Left cardiac atrium (tissue), 4 donors: ENCODE measurements at regions not wholly inside any gene's neighbourhood (a gene's known extent, or its start where the extent isn't known, plus 50 kb on each side); places are given as distances from the start of the nearest gene placed in this dataset.
A peak's percentile ranks its signal among the peaks of the same experiment; 100 is the strongest.
"Not testable (repeated sequence)": the region's sequence is repeated elsewhere in the genome, so short reads cannot be mapped to it uniquely, and the experiment has no call there.

ENCODE experiments used
- ATAC-seq, 2 donors: fragments of 200-7000 bp; cut with Tn5 transposase; one replicate each; pipeline ENCODE4 v1.9.1; 2020; ENCODE audit warnings: mild to moderate bottlenecking in 2 of 2, moderate library complexity in 2 of 2
- DNase-seq: peaks from one replicate; pipeline ENCODE4 v3.0.0-alpha.2; 2020
- intact Hi-C, 2 donors: fragments of 100-400 bp; cut with DNase I; formaldehyde crosslinking; loops; one replicate each; pipeline versions ENCODE4 v1.14.1 to v1.15.1; 2022 to 2023
- donor health status: DM: no; HTN: yes; CAD: no.
- donor health status: DM: no; HTN: yes; CAD: no; lungs with severe emphysema.
- donor health status: DM: yes; HTN: yes; CAD: no.
- donor health status: Dilated cardiomyopathy.

- ATAC-seq = no peak
- intact Hi-C loops = no loop called here
- DNase-seq = no peak
Observed at GRCh38 chr4:152202415-152202814, 333.5 kb downstream of the FBXW7 start.

GRCh38 chr4:152200511-152201333, 335.2 kb downstream of the FBXW7 start:
- DNase-seq (no peak), ATAC-seq (no peak)
- intact Hi-C loops = no loop called here

GRCh38 chr4:152197211-152197610, 338.7 kb downstream of the FBXW7 start:
- DNase-seq (no peak), ATAC-seq (peak; percentile 24 to 61)
- intact Hi-C loops = no loop called here

GRCh38 chr4:152195888-152196287, 340.0 kb downstream of the FBXW7 start:
- ATAC-seq (no peak), DNase-seq (no peak)
- intact Hi-C loops = no loop called here

- DNase-seq = no peak
- no peak for ATAC-seq
- intact Hi-C loops = no loop called here
Observed at GRCh38 chr4:152193059-152193458, 342.8 kb downstream of the FBXW7 start.

- intact Hi-C loops = no loop called here
- ATAC-seq = no peak
Observed at GRCh38 chr4:152190907-152191306, 345.0 kb downstream of the FBXW7 start.

GRCh38 chr4:152189451-152190179, 346.3 kb downstream of the FBXW7 start:
- DNase-seq (no peak), ATAC-seq (no peak)
- intact Hi-C loops = no loop called here

More at GRCh38 chr4:152190907-152191306, 345.0 kb downstream of the FBXW7 start:
- no peak for DNase-seq

- DNase-seq (no peak), ATAC-seq (peak in 1 of 2 donors; percentile 56)
- intact Hi-C loops = no loop called here
Observed at GRCh38 chr4:152188801-152189200, 347.1 kb downstream of the FBXW7 start.

- no peak for DNase-seq
- intact Hi-C loops = no loop called here
- ATAC-seq = peak in 1 of 2 donors; percentile 54
Observed at GRCh38 chr4:152187693-152188092, 348.2 kb downstream of the FBXW7 start.

GRCh38 chr4:152185786-152186550, 349.9 kb downstream of the FBXW7 start:
- DNase-seq = no peak
- intact Hi-C loops = no loop called here
- no peak for ATAC-seq

- ATAC-seq = peak in 1 of 2 donors; percentile 77
- no peak for DNase-seq
- intact Hi-C loops = no loop called here
Observed at GRCh38 chr4:152181150-152181549, 354.7 kb downstream of the FBXW7 start.

- intact Hi-C loops = no loop called here
- DNase-seq (no peak), ATAC-seq (no peak)
Observed at GRCh38 chr4:152180369-152180768, 355.5 kb downstream of the FBXW7 start.

- ATAC-seq, DNase-seq, intact Hi-C loops: not testable (repeated sequence)
Observed at GRCh38 chr4:152177538-152177937, 358.4 kb downstream of the FBXW7 start.

- intact Hi-C loops = no loop called here
- no peak for ATAC-seq
Observed at GRCh38 chr4:152176627-152177214, 359.2 kb downstream of the FBXW7 start.

GRCh38 chr4:152175586-152175985, 360.3 kb downstream of the FBXW7 start:
- intact Hi-C loops = no loop called here
- DNase-seq (no peak), ATAC-seq (no peak)

More at GRCh38 chr4:152176627-152177214, 359.2 kb downstream of the FBXW7 start:
- no peak for DNase-seq

- ATAC-seq = no peak
- intact Hi-C loops = no loop called here
- no peak for DNase-seq
Observed at GRCh38 chr4:152172146-152172545, 363.7 kb downstream of the FBXW7 start.

- no peak for DNase-seq
- no peak for ATAC-seq
- intact Hi-C loops = no loop called here
Observed at GRCh38 chr4:152171556-152171955, 364.3 kb downstream of the FBXW7 start.

- ATAC-seq = no peak
Observed at GRCh38 chr4:152169683-152170082, 366.2 kb downstream of the FBXW7 start.

GRCh38 chr4:152168987-152169616, 366.8 kb downstream of the FBXW7 start:
- intact Hi-C loops = no loop called here
- ATAC-seq = no peak

More at GRCh38 chr4:152169683-152170082, 366.2 kb downstream of the FBXW7 start:
- DNase-seq = no peak
- intact Hi-C loops = no loop called here

More at GRCh38 chr4:152168987-152169616, 366.8 kb downstream of the FBXW7 start:
- no peak for DNase-seq
